ENCODE measurements at regions not wholly inside any gene's neighbourhood (a gene's known extent, or its start where the extent isn't known, plus 50 kb on each side); places are given as distances from the start of the nearest gene placed in this dataset.

DNA sequence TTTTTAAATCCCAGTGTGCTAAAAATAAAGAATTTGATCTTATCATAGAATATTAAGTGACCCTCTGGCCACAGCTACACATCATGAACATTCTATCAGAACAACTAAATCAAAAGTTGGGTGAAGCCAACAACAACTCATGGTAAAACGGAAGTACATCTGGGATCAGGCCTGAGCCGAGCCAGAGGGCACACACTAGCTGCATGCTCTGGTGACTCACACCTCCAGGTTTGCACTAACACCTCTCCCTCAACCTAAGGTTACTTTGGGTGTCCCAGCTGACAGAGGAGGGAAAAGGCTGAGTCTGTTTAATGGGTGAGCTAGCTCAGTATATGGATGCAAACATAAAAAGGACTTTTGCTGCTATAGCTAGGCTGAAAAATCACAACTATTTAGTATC, 281.6 kb downstream of the HGF start (continued):
- no peak for TF ChIP-seq RCOR1 (IDR thresholded peaks at IDR 0.05; ENCODE audit: low read depth, low read length)

DNA sequence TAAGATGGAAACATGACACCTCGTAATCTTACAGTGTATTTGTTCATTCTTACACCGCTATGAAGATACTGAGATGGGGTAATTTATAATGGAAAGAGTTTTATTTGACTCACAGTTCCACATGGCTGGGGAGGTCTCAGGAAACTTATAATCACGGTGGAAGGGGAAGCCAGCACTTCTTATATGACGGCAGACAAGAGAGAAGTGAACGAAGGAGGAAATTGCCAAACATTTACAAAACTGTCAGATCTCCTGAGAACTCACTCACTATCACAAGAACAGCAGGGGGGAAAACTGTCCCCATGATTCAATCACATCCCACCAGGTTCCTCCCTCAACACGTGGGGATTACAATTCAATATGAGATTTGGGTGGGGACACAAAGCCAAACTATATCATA, 282.3 kb downstream of the HGF start:
- ATAC-seq, result no peak
- no peak for TF ChIP-seq NFE2L2 (conservative IDR thresholded peaks at IDR 0.05; ENCODE audit: low read length)
- no peak for TF ChIP-seq ZFP36 (IDR thresholded peaks at IDR 0.05; ENCODE audit: borderline replicate concordance, partially characterized antibody)
- no peak for TF ChIP-seq CEBPB (IDR thresholded peaks at IDR 0.05)
- no peak for TF ChIP-seq TFCP2L1 (CRISPR knock-in tag; IDR thresholded peaks at IDR 0.05)
- TF ChIP-seq POLR2AphosphoS2 (conservative IDR thresholded peaks at IDR 0.05; ENCODE audit: low read length), result no peak
- TF ChIP-seq CHD2 (IDR thresholded peaks at IDR 0.05; ENCODE audit: low read length, partially characterized antibody), result no peak
- TF ChIP-seq NPAS2 (CRISPR knock-in tag; IDR thresholded peaks at IDR 0.05; ENCODE audit: borderline replicate concordance), result no peak
- no peak for TF ChIP-seq MYC (IDR thresholded peaks at IDR 0.05; ENCODE audit: borderline replicate concordance, low read length)
- no peak for TF ChIP-seq TP53 (CRISPR knock-in tag; IDR thresholded peaks at IDR 0.05)
- TF ChIP-seq POLR2A (IDR thresholded peaks at IDR 0.05; ENCODE audit: low read length), result no peak
- TF ChIP-seq, protein P1, sequence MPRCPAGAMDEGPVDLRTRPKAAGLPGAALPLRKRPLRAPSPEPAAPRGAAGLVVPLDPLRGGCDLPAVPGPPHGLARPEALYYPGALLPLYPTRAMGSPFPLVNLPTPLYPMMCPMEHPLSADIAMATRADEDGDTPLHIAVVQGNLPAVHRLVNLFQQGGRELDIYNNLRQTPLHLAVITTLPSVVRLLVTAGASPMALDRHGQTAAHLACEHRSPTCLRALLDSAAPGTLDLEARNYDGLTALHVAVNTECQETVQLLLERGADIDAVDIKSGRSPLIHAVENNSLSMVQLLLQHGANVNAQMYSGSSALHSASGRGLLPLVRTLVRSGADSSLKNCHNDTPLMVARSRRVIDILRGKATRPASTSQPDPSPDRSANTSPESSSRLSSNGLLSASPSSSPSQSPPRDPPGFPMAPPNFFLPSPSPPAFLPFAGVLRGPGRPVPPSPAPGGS (IDR thresholded peaks at IDR 0.05), result no peak
- no peak for TF ChIP-seq RFX5 (IDR thresholded peaks at IDR 0.05)
- no peak for TF ChIP-seq PHF8 (IDR thresholded peaks at IDR 0.05; ENCODE audit: borderline replicate concordance, low read depth)
- TF ChIP-seq, protein P2, sequence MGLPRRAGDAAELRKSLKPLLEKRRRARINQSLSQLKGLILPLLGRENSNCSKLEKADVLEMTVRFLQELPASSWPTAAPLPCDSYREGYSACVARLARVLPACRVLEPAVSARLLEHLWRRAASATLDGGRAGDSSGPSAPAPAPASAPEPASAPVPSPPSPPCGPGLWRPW (IDR thresholded peaks at IDR 0.05), result no peak
- no peak for DNase-seq (ENCODE audit: low read depth in 1 of 2, low spot score in 1 of 2)
- 82% methylated on average over 6 of the region's 6 CpGs for WGBS (ENCODE audit: missing lambda C conversion rate)
- no peaks in the 10 kb centered on the region for H3K9me3 ChIP-seq
- H3K27ac ChIP-seq, result no peak overlapping the region
- H3K4me2 ChIP-seq, result no peak overlapping the region
- no peak overlapping the region for H3K4me3 ChIP-seq
- POLR2A ChIA-PET, result no interaction called here
- CTCF ChIA-PET, result interaction anchor here (1.0 to 2.0 kb wide), 4 partner anchors 10 to 18 kb away, joined by 5 to 12 read pairs (median 5); no protein-coding TSS in a partner anchor
- peaks cover 18% of the 10 kb centered on the region for H3K4me1 ChIP-seq
- no peak for FAIRE-seq

DNA sequence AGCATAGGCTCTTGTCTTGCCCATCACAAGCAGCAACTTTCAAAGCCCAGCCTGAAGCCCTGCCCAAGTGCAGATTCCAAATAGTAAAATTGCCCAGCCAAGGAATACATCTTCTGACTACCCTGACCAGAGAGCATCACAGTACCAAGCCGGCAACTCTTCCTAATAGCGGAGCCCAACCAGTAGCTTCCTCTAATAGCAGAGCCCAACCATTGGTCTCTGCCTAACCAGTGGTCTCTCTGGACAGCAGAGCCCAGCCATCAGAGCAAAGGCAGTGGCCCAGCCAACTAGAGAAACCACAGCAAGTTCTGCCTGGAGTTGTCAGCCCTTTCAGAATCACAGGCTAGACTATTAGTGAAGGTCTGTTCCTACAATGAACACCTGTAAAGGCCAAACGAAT, 285.6 kb downstream of the HGF start:
- ChIA-PET CTCF (interaction anchor here (0.8 to 4.7 kb wide), 10 partner anchors 13 to 1246 kb away, joined by 3 to 31 read pairs (median 4); no protein-coding TSS in a partner anchor), POLR2A (no interaction called here)
- no peak for TF ChIP-seq RAD21 (conservative IDR thresholded peaks at IDR 0.05 in 1 of 2, IDR thresholded peaks at IDR 0.05 in 1 of 2)
- no peak for TF ChIP-seq TP53 (CRISPR knock-in tag; IDR thresholded peaks at IDR 0.05)
- Histone ChIP-seq H3K9me3 (no peaks in the 10 kb centered on the region), H3K4me1 (no peaks in the 10 kb centered on the region), H3K4me2 (no peak overlapping the region), H3K27ac (peak overlapping the region in 1 of 2 experiments; percentile 54; a peak in 2 of 6 replicates), H3K4me3 (no peak overlapping the region)
- 90% methylated on average over 3 of the region's 3 CpGs for WGBS (ENCODE audit: missing lambda C conversion rate)
- DNase-seq (ENCODE audit: low read depth in 1 of 2, low spot score in 1 of 2) (no peak), FAIRE-seq (no peak), ATAC-seq (peak; percentile 51 to 60; a peak in 2 of 6 replicates)

DNA sequence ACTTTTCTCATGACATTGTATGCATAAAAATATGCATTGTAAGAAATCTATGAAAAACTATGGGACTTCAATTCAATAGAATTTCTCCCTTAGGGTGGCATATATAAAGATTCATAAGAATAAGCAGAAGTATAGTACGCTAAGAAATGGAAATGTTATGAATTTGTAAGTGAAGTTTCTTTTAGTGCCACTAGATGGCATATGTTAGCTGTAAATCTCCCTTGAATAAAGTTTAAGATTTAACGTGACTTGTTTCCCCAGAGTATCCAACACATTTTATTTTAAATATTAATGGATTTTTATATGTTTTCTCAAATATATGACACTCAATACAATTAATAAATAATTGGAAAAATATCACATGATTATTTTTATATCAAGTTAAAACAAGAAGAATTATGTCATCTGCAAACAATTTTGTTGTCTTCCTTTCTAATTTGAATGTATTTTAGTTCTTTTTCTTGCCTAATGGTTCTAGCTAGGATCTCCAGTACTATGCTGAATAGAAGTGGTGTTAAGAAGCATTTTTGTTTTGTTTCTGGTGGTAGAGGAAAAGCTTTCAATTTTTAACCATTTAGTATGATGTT, 287.2 kb downstream of the HGF start:
- DNase-seq (ENCODE audit: low read depth in 1 of 2, low spot score in 1 of 2), result peak; percentile 28 to 57
- 2% methylated on average over 2 of the region's 2 CpGs for WGBS (ENCODE audit: missing lambda C conversion rate)
- Histone ChIP-seq H3K27ac (no peak overlapping the region; a peak in 1 of 6 replicates), H3K9me3 (no peaks in the 10 kb centered on the region), H3K4me1 (no peaks in the 10 kb centered on the region), H3K4me3 (no peak overlapping the region), H3K4me2 (no peak overlapping the region)
- CTCF ChIA-PET, result interaction anchor here (0.8 to 4.7 kb wide), 13 partner anchors 12 to 1247 kb away, joined by 3 to 31 read pairs (median 4); no protein-coding TSS in a partner anchor
- POLR2A ChIA-PET, result no interaction called here
- FAIRE-seq, result no peak
- TF ChIP-seq RAD21 (conservative IDR thresholded peaks at IDR 0.05 in 1 of 2, IDR thresholded peaks at IDR 0.05 in 1 of 2) (peak; percentile 73 to 87), ZNF302 (CRISPR knock-in tag; IDR thresholded peaks at IDR 0.05) (no peak), SMC3 (IDR thresholded peaks at IDR 0.05) (peak; percentile 84)
- TF ChIP-seq, protein P3, sequence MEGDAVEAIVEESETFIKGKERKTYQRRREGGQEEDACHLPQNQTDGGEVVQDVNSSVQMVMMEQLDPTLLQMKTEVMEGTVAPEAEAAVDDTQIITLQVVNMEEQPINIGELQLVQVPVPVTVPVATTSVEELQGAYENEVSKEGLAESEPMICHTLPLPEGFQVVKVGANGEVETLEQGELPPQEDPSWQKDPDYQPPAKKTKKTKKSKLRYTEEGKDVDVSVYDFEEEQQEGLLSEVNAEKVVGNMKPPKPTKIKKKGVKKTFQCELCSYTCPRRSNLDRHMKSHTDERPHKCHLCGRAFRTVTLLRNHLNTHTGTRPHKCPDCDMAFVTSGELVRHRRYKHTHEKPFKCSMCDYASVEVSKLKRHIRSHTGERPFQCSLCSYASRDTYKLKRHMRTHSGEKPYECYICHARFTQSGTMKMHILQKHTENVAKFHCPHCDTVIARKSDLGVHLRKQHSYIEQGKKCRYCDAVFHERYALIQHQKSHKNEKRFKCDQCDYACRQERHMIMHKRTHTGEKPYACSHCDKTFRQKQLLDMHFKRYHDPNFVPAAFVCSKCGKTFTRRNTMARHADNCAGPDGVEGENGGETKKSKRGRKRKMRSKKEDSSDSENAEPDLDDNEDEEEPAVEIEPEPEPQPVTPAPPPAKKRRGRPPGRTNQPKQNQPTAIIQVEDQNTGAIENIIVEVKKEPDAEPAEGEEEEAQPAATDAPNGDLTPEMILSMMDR (IDR thresholded peaks at IDR 0.05), result peak; percentile 76
- ATAC-seq, result peak in 1 of 2 experiments; percentile 69; a peak in 3 of 6 replicates
